ENCODE measurements at regions not wholly inside any gene's neighbourhood (a gene's known extent, or its start where the extent isn't known, plus 50 kb on each side); places are given as distances from the start of the nearest gene placed in this dataset.

DNA sequence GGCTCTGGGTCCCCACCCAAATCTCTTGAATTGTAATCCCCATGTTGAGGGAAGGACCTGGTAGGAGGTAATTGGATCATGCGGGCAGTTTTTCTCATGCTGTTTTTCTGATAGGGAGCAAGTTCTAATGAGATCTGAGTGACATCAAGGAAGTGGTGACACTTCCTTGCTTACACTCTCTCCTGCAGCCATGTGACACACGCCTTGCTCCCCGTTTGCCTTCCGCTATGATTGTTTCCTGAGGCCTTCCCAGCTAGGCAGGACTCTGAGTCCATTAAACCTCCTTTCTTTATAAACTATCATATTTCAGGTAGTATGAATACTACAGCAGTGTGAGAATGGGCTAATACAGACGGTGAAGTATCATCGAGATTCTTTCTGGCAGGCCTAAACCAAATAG lies 1040.4 kb upstream of the MIR17HG start:
- POLR2A ChIA-PET (ENCODE audit: unreplicated experiment): no interaction called here
- no peak overlapping the region for H3K23ac ChIP-seq (ENCODE audit: low read depth, low read length)
- no peaks in the 10 kb centered on the region for H3K9me1 ChIP-seq (ENCODE audit: insufficient read depth, low read length)
- H2AFZ ChIP-seq (replicated peaks; ENCODE audit: low read length, poor library complexity): no peak overlapping the region
- H4K91ac ChIP-seq (ENCODE audit: insufficient read depth, low read depth, low read length): no peak overlapping the region
- H4K20me1 ChIP-seq (ENCODE audit: insufficient read depth, low read length): no peaks in the 10 kb centered on the region
- H3K56ac ChIP-seq (ENCODE audit: extremely low read depth, insufficient read depth, low read length): no peak overlapping the region
- intact Hi-C loops (cut with micrococcal nuclease) (no loop called here), in situ Hi-C loops (cut with MboI; ENCODE audit: low sequenced_read_pairs) (no loop called here), dilution Hi-C loops (cut with HindIII; ENCODE audit: low sequenced_read_pairs, unreplicated experiment) (no loop called here)
- ATAC-seq (ENCODE audit: low read depth): no peak
- H3K4me2 ChIP-seq (ENCODE audit: low read depth, low read length): no peak overlapping the region
- no peak overlapping the region for H3K4ac ChIP-seq (ENCODE audit: low read depth, low read length)
- DNase-seq: no peak
- H3K27ac ChIP-seq (ENCODE audit: insufficient read depth, low read length): no peak overlapping the region
- no peak overlapping the region for H2AK5ac ChIP-seq (ENCODE audit: low read depth, low read length)
- CTCF ChIA-PET: no interaction called here
- H3K9ac ChIP-seq (ENCODE audit: low read depth, low read length): no peak overlapping the region
- no peak overlapping the region for H4K8ac ChIP-seq (ENCODE audit: low read depth in 2 of 2, low read length in 2 of 2)
- H3K4me1 ChIP-seq (ENCODE audit: control insufficient read depth, insufficient read depth, low read length): no peaks in the 10 kb centered on the region
- H3K79me1 ChIP-seq (ENCODE audit: low read depth in 1 of 2, low read length in 2 of 2): no peaks in the 10 kb centered on the region
- no peaks in the 10 kb centered on the region; the same call in 1 of the 2 replicates for H3K9me3 ChIP-seq (ENCODE audit: control insufficient read depth, insufficient read depth, low read length)
- WGBS, 2 experiments (ENCODE audit: extremely low coverage in 2 of 2, insufficient read length in 1 of 2): no CpG with 5 or more reads among the region's 6 CpGs
- H3K14ac ChIP-seq (replicated peaks; ENCODE audit: low read depth, low read length): no peak overlapping the region
- no peak overlapping the region for H3K18ac ChIP-seq (ENCODE audit: low read depth, low read length)
- no peaks in the 10 kb centered on the region for H3K36me3 ChIP-seq (ENCODE audit: control insufficient read depth, insufficient read depth, low read length)
- no peak overlapping the region for H3K4me3 ChIP-seq (ENCODE audit: insufficient read depth, low read depth, low read length)
- no peak overlapping the region for H2AK9ac ChIP-seq (replicated peaks; ENCODE audit: low read depth, low read length, poor library complexity)
- H2BK15ac ChIP-seq (ENCODE audit: low read depth, low read length): no peak overlapping the region
- no peak overlapping the region for H2BK120ac ChIP-seq (ENCODE audit: low read depth, low read length)
- no peaks in the 10 kb centered on the region for H3K27me3 ChIP-seq (ENCODE audit: control insufficient read depth, insufficient read depth, low read length)
- H2BK20ac ChIP-seq (ENCODE audit: low read depth, low read length): no peak overlapping the region
- no peak for TF ChIP-seq NFE2L2 (IDR thresholded peaks at IDR 0.05; ENCODE audit: low read depth, low read length)
- no peak for TF ChIP-seq CHD1 (IDR thresholded peaks at IDR 0.05; ENCODE audit: low read depth, low read length)
- BruUV-seq (replicated peaks): no TSS peak
- H4K5ac ChIP-seq (ENCODE audit: low read depth, low read length): no peak overlapping the region
- H2BK5ac ChIP-seq (ENCODE audit: low read depth, low read length, poor library complexity, severe bottlenecking): no peak overlapping the region

Data from IMR-90 (cell line).